Tibial nerve (tissue), 4 donors: ENCODE measurements at regions not wholly inside any gene's neighbourhood (a gene's known extent, or its start where the extent isn't known, plus 50 kb on each side); places are given as distances from the start of the nearest gene placed in this dataset.

ENCODE experiments used
- CTCF ChIP-seq, 5 experiments: fragments of 200-600 bp in 3 of 5; fragments of 450-650 bp in 2 of 5; sonication (generic) in 3 of 5; IDR thresholded peaks; one replicate each; pipeline ENCODE4 v1.5.1; 2016 to 2019; ENCODE audit warnings: antibody characterized with exemption in 5 of 5, mild to moderate bottlenecking in 3 of 5, moderate library complexity in 2 of 5
- EP300 ChIP-seq, 2 donors: sonication (generic); formaldehyde crosslinking; IDR thresholded peaks; one replicate each; pipeline ENCODE4 v1.6.1; 2017; ENCODE audit warnings: antibody characterized with exemption in 2 of 2, mild to moderate bottlenecking in 1 of 2
- POLR2A ChIP-seq, 2 donors: fragments of 450-650 bp; IDR thresholded peaks; one replicate each; pipeline ENCODE4 v1.6.1; 2017; ENCODE audit warnings: antibody characterized with exemption in 2 of 2, mild to moderate bottlenecking in 2 of 2, moderate library complexity in 2 of 2

GRCh38 chr13:22738357-22738756 lies 442.4 kb upstream of the SGCG start:
- no peak for TF ChIP-seq CTCF (IDR thresholded peaks at IDR 0.05)
- no peak for TF ChIP-seq EP300 (IDR thresholded peaks at IDR 0.05)
- TF ChIP-seq POLR2A (IDR thresholded peaks at IDR 0.05), result no peak
